AG10803 (cell line): ENCODE measurements at regions not wholly inside any gene's neighbourhood (a gene's known extent, or its start where the extent isn't known, plus 50 kb on each side); places are given as distances from the start of the nearest gene placed in this dataset.

Experiments
- DNase-seq: peaks from one replicate; pipeline ENCODE4 v3.0.0; 2010; ENCODE audit warnings: low read depth
- H3K4me3 ChIP-seq: 2 replicates; pipeline ENCODE4 v1.5.1; 2011; ENCODE audit warnings: mild to moderate bottlenecking, low read length, control low read depth
- CTCF ChIP-seq: conservative IDR thresholded peaks from 2 replicates; pipeline ENCODE4 v1.5.1; 2011; ENCODE audit warnings: mild to moderate bottlenecking, low read length, control low read depth, inconsistent platforms

- TF ChIP-seq CTCF: no peak
- no peak for DNase-seq
- no peak overlapping the region for H3K4me3 ChIP-seq
Observed at GRCh38 chr6:3948866-3949265, 99.7 kb downstream of the FAM50B start.

GRCh38 chr6:3949521-3949920, 100.3 kb downstream of the FAM50B start:
- no peak overlapping the region for H3K4me3 ChIP-seq
- no peak for TF ChIP-seq CTCF
- no peak for DNase-seq

GRCh38 chr6:3956054-3956453, 106.9 kb downstream of the FAM50B start:
- no peak for TF ChIP-seq CTCF
- H3K4me3 ChIP-seq: no peak overlapping the region
- DNase-seq: no peak

- no peak overlapping the region for H3K4me3 ChIP-seq
- DNase-seq: no peak
- no peak for TF ChIP-seq CTCF
Observed at GRCh38 chr6:3957321-3957720, 108.1 kb downstream of the FAM50B start.

- no peak for TF ChIP-seq CTCF
- DNase-seq: no peak
Observed at GRCh38 chr6:3958255-3958654, 109.1 kb downstream of the FAM50B start.

GRCh38 chr6:3959385-3959784, 110.2 kb downstream of the FAM50B start:
- H3K4me3 ChIP-seq: no peak overlapping the region
- no peak for DNase-seq
- TF ChIP-seq CTCF: no peak

More at GRCh38 chr6:3958255-3958654, 109.1 kb downstream of the FAM50B start:
- no peak overlapping the region for H3K4me3 ChIP-seq

GRCh38 chr6:3960754-3961361, 111.7 kb downstream of the FAM50B start:
- no peak overlapping the region for H3K4me3 ChIP-seq
- DNase-seq: peak; percentile 12
- no peak for TF ChIP-seq CTCF
